Nephron (organoid): ENCODE measurements at regions not wholly inside any gene's neighbourhood (a gene's known extent, or its start where the extent isn't known, plus 50 kb on each side); places are given as distances from the start of the nearest gene placed in this dataset.

ENCODE experiments used
- H3K27ac Mint-ChIP-seq, 3 experiments: 2 replicates each; pipeline ENCODE4 v1.8.0; 2020; ENCODE audit warnings: mixed read lengths in 3 of 3, mild to moderate bottlenecking in 2 of 3, moderate library complexity in 1 of 3
- H3K27me3 Mint-ChIP-seq: 2 replicates; pipeline ENCODE4 v1.8.0; 2021; ENCODE audit warnings: low read depth, mild to moderate bottlenecking, moderate library complexity, mixed read lengths
- H3K36me3 Mint-ChIP-seq: 2 replicates; pipeline ENCODE4 v1.8.0; 2020; ENCODE audit warnings: low read depth, mixed read lengths
- H3K4me1 Mint-ChIP-seq: 2 replicates; pipeline ENCODE4 v1.8.0; 2020; ENCODE audit warnings: mixed read lengths
- H3K4me3 Mint-ChIP-seq, 3 experiments: 2 replicates each; pipeline ENCODE4 v1.8.0; 2020; ENCODE audit warnings: mild to moderate bottlenecking in 3 of 3, mixed read lengths in 3 of 3, moderate library complexity in 2 of 3
- H3K9me3 Mint-ChIP-seq: 2 replicates; pipeline ENCODE4 v1.8.0; 2020; ENCODE audit warnings: mixed read lengths
- CTCF ChIP-seq, 3 experiments: fragments of 200-600 bp; sonication (generic); IDR thresholded peaks; one replicate each; pipeline ENCODE4 v1.5.0; 2021; ENCODE audit warnings: antibody characterized with exemption in 3 of 3; ENCODE audit not compliant: unreplicated experiment in 3 of 3

GRCh38 chrX:149992918-149993317, 54.6 kb upstream of the EOLA2 start:
- Mint-ChIP-seq H3K4me1 (no peaks in the 10 kb centered on the region), H3K4me3 (no peak overlapping the region), H3K27me3 (no peaks in the 10 kb centered on the region), H3K36me3 (no peaks in the 10 kb centered on the region), H3K9me3 (peaks cover 4% of the 10 kb centered on the region), H3K27ac (no peak overlapping the region)
- no peak for TF ChIP-seq CTCF (IDR thresholded peaks at IDR 0.05; ENCODE audit: unreplicated experiment in 3 of 3)

- Mint-ChIP-seq H3K4me1 (no peaks in the 10 kb centered on the region), H3K36me3 (no peaks in the 10 kb centered on the region), H3K9me3 (peaks cover 3% of the 10 kb centered on the region), H3K27ac (no peak overlapping the region), H3K27me3 (no peaks in the 10 kb centered on the region), H3K4me3 (no peak overlapping the region)
- no peak for TF ChIP-seq CTCF (IDR thresholded peaks at IDR 0.05; ENCODE audit: unreplicated experiment in 3 of 3)
Measured at GRCh38 chrX:149993989-149994388, 55.7 kb upstream of the EOLA2 start.

- TF ChIP-seq CTCF (IDR thresholded peaks at IDR 0.05; ENCODE audit: unreplicated experiment in 3 of 3): no peak
- Mint-ChIP-seq H3K36me3 (no peaks in the 10 kb centered on the region), H3K27ac (no peak overlapping the region), H3K9me3 (peaks cover 6% of the 10 kb centered on the region), H3K4me1 (no peaks in the 10 kb centered on the region), H3K4me3 (no peak overlapping the region), H3K27me3 (no peaks in the 10 kb centered on the region)
Measured at GRCh38 chrX:149996515-149996914, 58.2 kb upstream of the EOLA2 start.

GRCh38 chrX:150005027-150005426, 66.7 kb upstream of the EOLA2 start:
- no peaks in the 10 kb centered on the region for H3K9me3 Mint-ChIP-seq
- H3K27ac Mint-ChIP-seq: no peak overlapping the region
- no peak overlapping the region for H3K4me3 Mint-ChIP-seq
- H3K36me3 Mint-ChIP-seq: no peaks in the 10 kb centered on the region
- H3K4me1 Mint-ChIP-seq: peaks cover 6% of the 10 kb centered on the region
- TF ChIP-seq CTCF (IDR thresholded peaks at IDR 0.05; ENCODE audit: unreplicated experiment in 3 of 3): no peak
- no peaks in the 10 kb centered on the region for H3K27me3 Mint-ChIP-seq

GRCh38 chrX:150007356-150007755, 69.1 kb upstream of the EOLA2 start:
- no peak for TF ChIP-seq CTCF (IDR thresholded peaks at IDR 0.05; ENCODE audit: unreplicated experiment in 3 of 3)
- Mint-ChIP-seq H3K27ac (no peak overlapping the region), H3K4me3 (no peak overlapping the region), H3K27me3 (no peaks in the 10 kb centered on the region), H3K36me3 (no peaks in the 10 kb centered on the region), H3K4me1 (peaks cover 6% of the 10 kb centered on the region), H3K9me3 (no peaks in the 10 kb centered on the region)

- Mint-ChIP-seq H3K4me1 (peaks cover 6% of the 10 kb centered on the region), H3K36me3 (no peaks in the 10 kb centered on the region), H3K27ac (no peak overlapping the region), H3K4me3 (no peak overlapping the region), H3K9me3 (no peaks in the 10 kb centered on the region), H3K27me3 (no peaks in the 10 kb centered on the region)
- TF ChIP-seq CTCF (IDR thresholded peaks at IDR 0.05; ENCODE audit: unreplicated experiment in 3 of 3): no peak
Measured at GRCh38 chrX:150012647-150013381, 74.5 kb upstream of the EOLA2 start.
